ENCODE measurements at regions not wholly inside any gene's neighbourhood (a gene's known extent, or its start where the extent isn't known, plus 50 kb on each side); places are given as distances from the start of the nearest gene placed in this dataset.
"Not testable (repeated sequence)": the region's sequence is repeated elsewhere in the genome, so short reads cannot be mapped to it uniquely, and the experiment has no call there.

DNA sequence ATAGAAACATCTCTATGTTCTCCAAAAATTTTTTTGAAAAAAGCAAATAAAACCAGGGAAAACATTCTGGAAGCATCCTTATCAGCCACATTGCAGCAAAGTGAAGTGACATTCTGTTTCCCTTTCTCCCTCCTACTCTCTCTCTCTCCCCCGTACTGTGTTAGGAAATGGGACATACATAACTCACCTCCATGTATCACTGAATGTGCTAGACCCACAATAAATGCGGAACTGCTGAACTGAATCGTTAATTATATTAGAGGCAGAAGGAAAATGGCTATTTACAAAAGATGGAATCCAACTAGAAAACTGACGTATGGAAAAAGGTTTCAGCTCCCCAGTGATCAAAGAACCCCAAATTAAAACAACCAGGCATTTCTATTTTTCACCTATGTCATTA lies 129.8 kb downstream of the MINAR1 start:
- no peak overlapping the region for H3K4me3 ChIP-seq (ENCODE audit: low read depth, low read length)
- TF ChIP-seq, protein P1, sequence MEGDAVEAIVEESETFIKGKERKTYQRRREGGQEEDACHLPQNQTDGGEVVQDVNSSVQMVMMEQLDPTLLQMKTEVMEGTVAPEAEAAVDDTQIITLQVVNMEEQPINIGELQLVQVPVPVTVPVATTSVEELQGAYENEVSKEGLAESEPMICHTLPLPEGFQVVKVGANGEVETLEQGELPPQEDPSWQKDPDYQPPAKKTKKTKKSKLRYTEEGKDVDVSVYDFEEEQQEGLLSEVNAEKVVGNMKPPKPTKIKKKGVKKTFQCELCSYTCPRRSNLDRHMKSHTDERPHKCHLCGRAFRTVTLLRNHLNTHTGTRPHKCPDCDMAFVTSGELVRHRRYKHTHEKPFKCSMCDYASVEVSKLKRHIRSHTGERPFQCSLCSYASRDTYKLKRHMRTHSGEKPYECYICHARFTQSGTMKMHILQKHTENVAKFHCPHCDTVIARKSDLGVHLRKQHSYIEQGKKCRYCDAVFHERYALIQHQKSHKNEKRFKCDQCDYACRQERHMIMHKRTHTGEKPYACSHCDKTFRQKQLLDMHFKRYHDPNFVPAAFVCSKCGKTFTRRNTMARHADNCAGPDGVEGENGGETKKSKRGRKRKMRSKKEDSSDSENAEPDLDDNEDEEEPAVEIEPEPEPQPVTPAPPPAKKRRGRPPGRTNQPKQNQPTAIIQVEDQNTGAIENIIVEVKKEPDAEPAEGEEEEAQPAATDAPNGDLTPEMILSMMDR (conservative IDR thresholded peaks at IDR 0.05; ENCODE audit: low read depth, low read length): no peak
- DNase-seq (ENCODE audit: low read depth): no peak

DNA sequence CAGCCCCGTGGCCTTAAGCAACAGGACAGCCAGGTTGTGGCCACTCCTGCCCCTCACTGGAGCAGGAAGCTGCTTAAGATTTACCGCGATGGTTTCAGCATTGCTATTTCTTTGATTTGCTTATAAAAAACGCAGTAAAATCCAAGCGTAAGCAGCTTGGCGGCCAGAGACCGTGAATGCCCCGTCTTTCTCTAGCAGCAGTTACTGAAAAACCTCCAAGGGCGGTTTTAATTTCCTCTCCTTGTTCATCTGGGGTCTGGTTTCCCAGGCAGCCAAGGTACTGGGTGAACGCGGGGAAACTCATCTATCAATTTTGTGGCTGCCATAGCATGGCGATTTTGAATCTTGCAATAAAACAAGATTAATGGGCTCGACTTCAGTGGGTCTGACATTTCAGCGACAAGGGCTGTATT lies 130.3 kb downstream of the MINAR1 start:
- no peak for DNase-seq (ENCODE audit: low read depth)
- no peak overlapping the region for H3K4me3 ChIP-seq (ENCODE audit: low read depth, low read length)
- TF ChIP-seq, protein P1 (conservative IDR thresholded peaks at IDR 0.05; ENCODE audit: low read depth, low read length): no peak

DNA sequence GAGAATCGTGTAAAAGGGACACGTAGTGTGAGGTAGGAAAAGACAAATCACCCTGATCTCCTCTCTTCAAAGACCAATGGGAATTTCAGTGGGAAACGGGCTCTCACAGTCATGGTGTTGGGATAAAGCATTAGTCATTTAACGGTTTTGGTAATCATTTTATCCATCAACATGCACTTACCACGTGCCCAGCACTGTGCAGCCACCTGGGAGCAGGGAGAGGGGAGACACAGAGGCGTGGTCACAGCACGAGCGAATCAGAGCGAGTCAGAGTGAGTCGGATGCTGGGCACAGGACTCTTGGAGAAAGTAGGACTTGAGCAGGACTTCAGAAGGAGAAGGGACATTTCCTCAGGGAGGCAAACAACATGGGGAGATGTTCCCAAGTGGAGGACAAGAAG lies 130.8 kb downstream of the MINAR1 start:
- DNase-seq (ENCODE audit: low read depth): no peak
- no peak overlapping the region for H3K4me3 ChIP-seq (ENCODE audit: low read depth, low read length)
- TF ChIP-seq, protein P1 (conservative IDR thresholded peaks at IDR 0.05; ENCODE audit: low read depth, low read length): no peak

DNA sequence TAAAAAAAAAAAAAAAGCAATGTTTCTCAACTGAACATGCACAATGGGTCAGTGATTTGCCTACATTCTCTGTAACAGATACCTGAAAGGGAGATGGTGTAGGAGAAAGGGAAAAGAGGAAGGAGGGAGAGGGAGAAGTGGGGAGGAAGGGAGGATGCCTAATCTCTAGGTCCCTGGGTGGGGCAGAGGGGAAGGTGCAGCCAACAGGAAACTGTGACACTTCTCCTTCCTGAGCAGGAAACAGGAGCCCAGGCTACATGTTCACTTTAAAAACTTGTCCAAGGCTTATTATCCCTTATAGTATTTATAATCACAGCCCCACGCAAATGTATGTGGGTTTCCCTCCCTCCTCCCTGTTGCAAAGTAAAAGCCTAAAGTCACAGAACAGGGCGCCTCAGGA lies 137.9 kb downstream of the MINAR1 start:
- TF ChIP-seq, protein P1 (conservative IDR thresholded peaks at IDR 0.05; ENCODE audit: low read depth, low read length): no peak
- DNase-seq (ENCODE audit: low read depth): no peak
- H3K4me3 ChIP-seq (ENCODE audit: low read depth, low read length): no peak overlapping the region

DNA sequence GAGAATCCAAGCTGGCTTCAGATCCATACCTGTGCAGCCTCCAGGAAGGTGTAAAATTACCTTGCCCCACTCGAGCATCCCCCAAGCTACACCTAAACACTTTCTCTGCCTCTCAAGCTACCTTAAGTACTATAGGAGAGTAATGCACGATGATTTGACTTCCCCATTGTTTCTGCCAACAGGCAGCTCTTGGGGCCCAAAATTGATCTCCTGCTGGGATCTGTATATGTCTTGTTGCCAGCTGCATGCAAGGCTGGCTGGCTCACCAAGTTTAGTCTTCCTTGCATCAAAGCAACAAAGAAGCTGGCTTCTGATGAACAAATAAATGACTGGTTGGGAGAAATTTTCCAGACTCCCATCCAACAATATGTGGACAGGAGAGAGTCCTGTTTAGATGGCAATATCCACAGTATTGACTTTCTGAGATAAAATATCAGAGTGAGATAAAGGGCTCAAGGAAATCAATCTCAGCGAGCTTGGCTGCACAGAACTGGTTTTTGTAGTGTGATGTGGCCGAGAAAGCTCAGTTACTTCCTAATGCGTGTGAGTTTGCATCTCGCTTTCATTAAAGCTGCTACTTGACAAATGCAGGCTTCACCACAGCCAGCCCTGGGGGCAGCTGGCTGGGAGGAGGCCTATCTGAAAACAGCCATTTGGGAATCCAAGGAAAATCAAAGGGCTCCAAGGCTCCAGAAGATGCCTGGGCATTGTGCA lies 140.7 kb downstream of the MINAR1 start:
- DNase-seq (ENCODE audit: low read depth): no peak
- TF ChIP-seq, protein P1 (conservative IDR thresholded peaks at IDR 0.05; ENCODE audit: low read depth, low read length): no peak
- no peak overlapping the region for H3K4me3 ChIP-seq (ENCODE audit: low read depth, low read length)

DNA sequence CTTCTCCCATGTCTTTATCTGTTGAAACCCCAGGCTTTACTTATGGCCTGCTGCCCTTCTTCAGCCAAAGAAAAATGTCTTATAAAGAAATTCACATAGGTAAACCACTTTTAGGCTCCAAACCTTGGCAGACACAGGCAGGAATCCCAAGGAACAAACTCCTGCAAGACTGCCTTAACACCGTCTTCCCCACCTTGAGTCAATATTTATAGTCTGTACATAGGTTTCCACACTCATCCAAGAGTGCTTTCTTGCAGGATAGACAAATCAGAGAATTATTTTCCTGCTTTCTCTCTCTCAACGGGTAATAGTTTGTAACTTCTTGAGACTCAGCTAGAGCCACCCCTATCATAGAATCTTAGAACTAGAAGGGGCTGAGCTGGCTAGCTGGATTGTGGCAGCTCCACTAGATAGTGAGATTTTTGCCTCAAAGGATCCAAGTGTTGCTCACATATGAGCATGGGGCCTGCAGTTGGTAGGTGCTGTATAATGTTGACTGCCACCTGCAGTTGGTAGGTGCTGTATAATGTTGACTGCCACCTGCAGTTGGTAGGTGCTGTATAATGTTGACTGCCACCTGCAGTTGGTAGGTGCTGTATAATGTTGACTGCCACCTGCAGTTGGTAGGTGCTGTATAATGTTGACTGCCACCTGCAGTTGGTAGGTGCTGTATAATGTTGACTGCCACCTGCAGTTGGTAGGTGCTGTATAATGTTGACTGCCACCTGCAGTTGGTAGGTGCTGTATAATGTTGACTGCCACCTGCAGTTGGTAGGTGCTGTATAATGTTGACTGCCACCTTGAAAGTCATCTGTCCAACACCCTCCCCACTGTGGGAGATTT lies 142.5 kb downstream of the MINAR1 start:
- not testable (repeated sequence) for H3K4me3 ChIP-seq (ENCODE audit: low read depth, low read length); DNase-seq (ENCODE audit: low read depth)

DNA sequence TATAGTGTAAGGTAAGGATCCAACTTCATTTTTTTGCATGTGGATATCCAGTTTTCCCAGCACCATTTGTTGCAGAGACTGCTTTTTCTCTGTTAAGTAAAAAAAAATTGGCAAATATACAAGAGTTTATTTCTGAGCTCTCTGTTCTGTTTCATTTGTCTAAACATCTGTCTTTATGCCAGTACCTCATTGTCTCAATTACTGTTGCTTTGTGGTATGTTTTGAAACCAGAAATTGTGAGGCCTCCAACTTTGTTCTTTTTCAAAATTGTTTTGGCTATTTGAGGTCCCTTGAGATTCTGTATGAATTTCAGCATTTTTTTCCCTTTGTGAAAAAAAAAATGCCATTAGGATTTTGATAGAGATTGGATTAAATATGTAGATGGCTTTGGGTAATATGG lies 150.5 kb downstream of the MINAR1 start:
- H3K4me3 ChIP-seq (ENCODE audit: low read depth, low read length): no peak overlapping the region
- TF ChIP-seq, protein P1 (conservative IDR thresholded peaks at IDR 0.05; ENCODE audit: low read depth, low read length): no peak
- DNase-seq (ENCODE audit: low read depth): no peak
